NAMALWA (cell line): ENCODE measurements at regions not wholly inside any gene's neighbourhood (a gene's known extent, or its start where the extent isn't known, plus 50 kb on each side); places are given as distances from the start of the nearest gene placed in this dataset.

Experiments used
- DNase-seq: peaks from one replicate; pipeline ENCODE4 v3.0.0-alpha.2; 2015; ENCODE audit warnings: low spot score

DNA sequence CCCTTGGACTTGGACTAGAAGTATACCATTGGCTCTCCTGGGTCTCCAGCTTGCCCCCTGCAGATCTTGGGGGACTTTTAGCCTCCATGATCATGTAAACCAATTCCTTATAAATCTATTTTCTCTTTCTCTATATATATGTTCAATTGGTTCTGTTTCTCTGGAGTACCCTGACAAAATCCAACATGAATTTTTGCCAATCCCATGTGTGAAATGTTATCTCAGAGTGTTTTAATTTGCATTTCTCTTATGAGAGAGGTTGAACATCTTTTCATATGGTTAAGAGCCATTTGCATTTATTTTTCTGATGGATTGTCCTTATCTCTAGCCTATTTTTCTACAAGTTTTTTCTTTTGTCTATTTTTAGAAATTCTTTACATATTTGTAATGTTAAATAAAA is 131.7 kb upstream of the NEO1 start:
- DNase-seq, result no peak

DNA sequence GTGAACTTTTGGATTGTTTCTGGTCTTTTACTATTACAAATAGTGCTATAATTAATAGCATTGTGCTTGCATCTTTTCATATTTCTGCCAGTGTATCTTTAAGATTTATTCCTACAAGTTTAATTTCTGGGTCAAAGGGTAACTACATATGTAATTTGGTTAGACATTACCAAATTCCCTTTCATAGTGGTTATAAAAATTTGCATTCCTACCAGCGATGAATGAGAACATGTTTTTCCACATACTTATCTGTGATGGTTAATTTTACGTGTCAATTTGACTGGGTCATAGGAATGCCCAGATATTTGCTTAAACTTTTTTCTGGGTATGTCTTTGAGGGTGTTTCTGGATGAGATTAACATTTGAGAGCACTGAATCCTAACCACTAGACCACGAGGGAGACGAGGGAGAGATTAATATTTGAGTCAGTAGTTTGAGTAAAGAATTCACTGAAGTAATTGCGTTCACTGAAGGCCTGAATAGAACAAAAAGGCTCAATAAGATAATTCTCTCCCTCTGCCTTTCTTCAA is 132.3 kb upstream of the NEO1 start:
- DNase-seq, result no peak

DNA sequence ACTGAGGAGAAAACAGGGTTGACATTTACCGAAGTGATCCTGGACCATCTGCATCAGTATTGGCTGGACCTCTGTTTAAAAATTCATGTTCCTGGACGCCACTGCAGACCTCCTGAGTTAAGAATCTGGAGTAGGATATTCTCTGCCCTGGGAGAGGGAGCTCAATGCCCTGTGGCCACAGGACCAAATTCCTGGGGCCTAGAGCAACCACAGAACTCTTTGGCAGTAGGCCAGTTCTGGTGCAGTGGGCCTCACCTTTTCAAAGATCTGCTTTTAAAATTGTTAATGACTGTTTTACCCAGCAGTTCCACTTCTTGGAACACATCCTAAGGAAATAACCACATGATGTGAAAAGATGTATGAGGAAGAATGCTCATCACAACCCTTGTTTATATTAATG is 133.3 kb upstream of the ADPGK start:
- DNase-seq, result no peak

DNA sequence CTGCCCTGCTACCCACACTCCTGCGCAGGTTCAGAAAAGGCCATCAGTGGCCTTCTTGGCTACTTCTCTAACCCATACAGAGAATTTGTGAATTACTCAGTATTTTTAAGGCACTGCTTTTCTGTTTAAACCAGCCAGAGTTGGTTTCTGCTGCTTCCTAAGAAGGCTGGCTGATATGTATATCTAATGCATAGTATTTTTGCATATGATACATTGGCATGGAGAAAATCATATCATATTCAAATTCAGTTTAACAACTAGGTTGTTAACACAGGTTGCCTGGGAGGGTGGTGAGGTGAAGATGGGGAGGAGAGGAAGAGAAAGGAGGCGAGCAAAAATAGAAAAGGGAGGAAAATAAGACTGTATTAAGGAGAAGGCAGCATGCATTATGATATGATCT is 132.8 kb upstream of the ADPGK start:
- DNase-seq, result no peak

DNA sequence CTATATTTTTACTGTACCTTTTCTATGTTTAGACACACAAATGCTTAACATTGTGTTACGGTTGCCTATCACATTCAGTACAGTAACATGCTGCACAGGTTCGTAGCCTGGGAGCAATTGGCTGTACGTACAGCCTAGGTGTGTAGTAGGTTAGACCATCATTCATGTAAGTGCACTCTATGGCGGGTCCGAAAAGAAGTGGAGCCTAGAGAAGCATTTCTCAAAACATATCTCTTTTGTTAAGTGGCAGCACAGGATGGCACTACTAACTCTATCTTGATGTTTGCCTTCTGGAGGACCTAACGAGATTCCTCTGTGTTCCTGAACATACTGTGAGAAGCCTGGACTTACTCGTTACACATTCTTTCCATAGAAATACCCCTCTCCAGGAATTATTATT is 132.3 kb upstream of the ADPGK start:
- DNase-seq, result no peak

DNA sequence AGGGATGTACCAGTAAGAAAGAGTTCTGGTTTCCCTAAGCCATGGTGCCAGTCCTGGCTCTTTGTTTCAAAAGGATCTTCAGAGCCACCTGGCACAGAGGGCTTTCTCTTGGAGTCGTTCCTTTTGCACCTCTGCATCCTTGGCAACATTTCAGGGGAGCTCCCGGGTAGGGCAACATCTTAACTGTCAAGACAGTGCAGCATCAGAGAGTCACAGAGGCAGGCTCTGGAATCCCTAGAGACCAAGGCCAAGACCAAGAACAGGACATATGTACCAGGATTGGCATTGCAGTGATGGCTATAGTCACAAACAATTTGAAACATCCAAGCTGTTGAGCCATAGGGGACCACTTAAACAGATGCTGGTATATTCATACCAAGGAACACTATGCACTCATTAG is 129.4 kb upstream of the ADPGK start:
- no peak for DNase-seq

DNA sequence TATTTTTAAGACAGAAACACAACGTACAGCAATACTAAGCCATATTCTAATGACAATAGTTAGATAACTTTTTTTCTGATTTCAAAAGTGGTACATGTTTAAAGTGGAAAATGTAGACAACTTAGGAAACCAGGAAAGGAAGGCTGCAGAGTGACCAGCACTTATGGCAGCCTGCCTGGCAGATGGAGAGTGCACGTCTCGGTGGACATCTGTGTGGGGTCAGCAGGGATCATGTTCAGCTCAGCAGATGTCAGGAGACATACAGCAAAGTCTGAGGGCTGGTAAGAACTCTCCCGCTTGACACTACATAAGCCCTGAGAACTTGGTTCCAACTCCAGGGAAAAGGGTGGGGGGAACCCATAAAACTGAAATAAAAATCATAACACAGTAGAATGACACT is 128.6 kb upstream of the ADPGK start:
- no peak for DNase-seq

DNA sequence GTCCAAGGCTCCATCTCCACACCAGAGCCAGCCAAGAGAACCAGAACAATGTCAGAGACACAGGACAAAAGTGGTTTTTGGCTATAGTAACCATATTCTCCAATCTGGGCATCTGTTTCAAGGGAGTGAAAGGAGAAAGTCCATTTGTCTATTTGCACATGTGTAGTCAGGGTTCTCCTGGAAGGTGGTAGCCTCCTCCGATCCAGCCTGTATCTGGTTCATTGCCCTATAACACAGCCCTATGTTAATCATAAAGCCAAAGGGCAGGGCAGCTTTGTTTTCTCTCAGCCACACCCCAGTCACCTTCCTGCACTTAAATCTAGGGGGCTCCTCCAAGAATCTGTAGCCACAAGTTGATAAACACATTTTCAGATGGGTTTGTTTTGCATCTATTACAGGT is 128.1 kb upstream of the ADPGK start:
- no peak for DNase-seq

DNA sequence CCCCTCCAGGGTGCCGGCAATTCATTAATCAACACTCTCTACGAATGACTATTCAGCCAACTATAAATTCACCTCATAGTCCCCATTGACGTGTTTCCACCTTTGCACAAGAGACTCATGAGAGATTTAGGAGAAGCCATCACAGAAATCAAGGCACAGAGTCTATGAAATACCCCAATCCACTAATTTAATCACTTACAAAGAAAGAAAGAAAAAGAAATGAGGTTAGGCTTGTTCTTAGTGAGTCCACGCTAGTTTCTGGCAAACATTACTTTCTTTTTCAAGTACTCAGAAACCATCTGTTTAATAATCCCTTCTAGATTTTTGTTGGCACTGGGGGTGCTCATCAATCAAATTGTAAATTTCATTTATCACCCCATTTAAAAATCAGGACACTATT is 125.2 kb upstream of the ADPGK start:
- no peak for DNase-seq

DNA sequence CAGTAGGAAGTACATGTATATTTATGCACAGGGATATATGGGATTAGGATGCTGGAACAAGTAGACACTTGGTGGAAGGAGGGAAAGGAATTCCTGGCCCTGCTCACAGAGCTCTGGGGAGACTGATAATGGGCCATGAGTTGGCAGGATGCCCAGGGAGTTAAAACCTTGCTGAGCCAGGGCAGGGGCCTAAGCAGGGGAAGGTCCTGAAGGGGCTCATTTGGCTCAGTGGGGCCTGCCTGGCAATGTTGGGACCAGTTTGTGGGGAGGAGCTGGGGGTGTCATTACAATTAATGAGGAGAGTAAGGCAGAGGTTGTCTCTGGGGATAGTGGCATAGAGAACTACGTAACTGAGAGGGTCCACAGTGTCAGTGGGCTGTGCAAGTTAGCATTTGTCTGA is 124.2 kb upstream of the ADPGK start:
- no peak for DNase-seq

DNA sequence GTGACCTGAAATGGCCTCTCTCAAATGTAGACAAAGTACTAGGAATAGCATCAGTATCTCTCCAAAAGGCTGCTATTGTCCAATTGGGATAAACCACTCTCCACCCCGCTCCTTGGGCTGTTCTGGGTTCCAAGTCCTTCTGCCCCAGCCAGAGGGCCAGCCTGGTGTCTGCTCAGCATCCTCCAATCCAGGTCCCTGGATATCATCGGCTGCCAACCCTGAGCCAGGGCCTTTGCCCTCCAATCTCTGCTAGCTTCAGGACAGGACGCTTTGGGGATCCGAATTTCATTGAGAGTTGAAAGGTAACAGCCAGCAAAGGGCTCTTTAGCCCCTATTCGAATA is 119.3 kb upstream of the ADPGK start:
- no peak for DNase-seq

DNA sequence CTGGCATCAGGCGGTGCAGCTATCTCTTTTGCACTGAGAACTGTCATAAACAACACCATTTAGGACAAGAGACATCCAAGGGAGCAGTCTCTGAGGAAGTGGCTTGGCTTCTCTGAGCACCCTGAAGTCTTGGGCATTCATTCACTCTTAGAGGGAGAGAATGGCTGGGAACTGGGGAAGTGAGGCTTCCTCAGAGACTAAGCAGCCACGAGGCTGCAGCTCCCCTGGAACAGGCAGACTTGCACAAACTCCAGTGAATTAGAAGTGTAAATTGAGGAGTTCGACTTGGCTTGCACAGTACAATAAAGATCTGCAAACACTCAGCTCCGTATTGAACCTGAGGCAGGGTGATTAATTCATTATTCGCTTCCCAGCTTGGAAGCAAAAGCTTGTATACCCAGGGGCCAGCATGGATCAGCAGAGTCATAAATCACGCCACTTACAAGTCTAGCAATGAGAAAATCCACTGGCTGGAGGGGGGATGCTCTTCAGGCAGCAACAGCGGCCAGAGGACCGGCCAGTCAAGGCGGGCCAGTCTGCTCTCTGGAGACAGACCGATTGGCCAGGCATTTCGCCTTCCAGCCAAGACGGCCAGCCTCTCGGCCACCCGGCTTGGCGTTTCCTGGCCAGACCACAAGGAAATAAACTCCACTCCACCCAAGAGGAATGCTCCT is 118.8 kb upstream of the ADPGK start:
- no peak for DNase-seq

DNA sequence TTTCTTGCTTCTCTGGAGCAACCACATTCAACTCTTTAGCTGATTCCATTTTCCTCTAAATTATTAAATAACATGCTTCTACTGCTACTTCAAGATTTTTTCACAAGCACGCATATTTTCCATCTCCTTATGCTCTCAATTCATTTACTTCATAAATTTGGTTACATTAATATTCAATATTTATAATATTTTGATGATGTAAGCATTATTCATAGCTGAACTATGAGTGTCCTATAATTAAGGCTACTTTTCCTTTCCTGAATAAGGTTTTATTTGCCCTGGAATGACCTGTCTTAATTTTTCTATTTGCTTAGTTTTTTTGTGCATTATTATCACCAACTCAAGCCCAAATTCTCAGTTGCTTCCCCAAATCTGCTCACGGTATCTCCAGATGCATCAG is 109.4 kb upstream of the ADPGK start:
- DNase-seq, result no peak

DNA sequence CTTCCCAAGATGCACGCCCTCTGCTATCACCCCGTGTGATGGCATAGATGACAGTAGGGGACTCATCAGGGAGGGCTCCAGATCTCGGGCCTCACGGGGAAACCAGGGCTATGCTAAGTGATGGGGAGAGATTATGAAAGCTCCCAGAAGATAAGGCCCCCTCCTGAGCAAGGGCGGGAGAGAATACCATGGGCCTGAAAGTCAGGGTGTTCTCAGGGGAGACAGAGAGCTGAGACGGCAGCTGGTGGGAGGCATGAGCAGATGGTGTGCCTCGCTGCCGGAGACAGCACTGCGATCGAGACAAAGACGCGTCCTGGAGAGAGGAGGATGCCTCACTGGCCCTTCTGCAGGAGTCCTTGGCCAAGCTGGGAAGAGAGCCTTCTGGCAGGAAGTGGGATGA is 106.5 kb upstream of the ADPGK start:
- no peak for DNase-seq

DNA sequence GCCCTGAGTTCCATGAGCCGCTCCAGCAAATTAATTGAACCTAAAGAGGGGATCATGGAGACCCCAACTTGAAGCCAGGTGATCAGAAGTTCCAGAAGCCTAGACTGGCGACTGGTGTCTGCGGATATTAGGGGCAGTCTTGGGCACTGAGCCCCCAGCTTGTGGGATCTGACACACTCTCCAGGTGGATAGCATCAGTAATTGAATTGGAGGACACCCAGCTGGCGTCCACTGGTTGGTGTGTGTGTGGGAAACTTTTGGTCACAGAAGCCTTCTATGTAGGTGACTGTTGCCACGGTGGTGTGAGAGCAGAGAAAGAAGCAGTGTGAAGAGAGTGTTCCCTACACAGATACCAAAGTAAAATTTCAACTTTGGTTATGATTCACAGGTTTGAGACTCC is 106.0 kb upstream of the ADPGK start:
- no peak for DNase-seq

DNA sequence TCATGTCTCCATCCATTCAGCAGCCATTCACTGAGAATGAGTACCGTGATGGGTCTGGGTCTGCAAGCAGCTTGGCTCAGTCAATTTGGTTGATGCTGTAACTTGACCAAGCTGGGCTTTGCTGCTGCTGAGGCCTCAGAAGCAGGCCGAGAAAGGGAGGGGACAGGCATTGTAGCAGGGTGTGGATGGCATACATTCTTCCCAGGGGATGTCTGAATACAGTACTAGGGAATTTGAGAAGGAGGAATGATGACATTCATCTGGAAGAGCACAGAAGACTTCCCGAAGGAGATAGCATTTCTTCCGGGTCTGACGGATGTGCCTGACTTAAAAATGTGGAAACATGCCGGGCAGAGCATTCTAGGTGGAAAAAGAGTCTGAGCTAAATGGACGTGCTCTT is 105.3 kb upstream of the ADPGK start:
- DNase-seq, result no peak

DNA sequence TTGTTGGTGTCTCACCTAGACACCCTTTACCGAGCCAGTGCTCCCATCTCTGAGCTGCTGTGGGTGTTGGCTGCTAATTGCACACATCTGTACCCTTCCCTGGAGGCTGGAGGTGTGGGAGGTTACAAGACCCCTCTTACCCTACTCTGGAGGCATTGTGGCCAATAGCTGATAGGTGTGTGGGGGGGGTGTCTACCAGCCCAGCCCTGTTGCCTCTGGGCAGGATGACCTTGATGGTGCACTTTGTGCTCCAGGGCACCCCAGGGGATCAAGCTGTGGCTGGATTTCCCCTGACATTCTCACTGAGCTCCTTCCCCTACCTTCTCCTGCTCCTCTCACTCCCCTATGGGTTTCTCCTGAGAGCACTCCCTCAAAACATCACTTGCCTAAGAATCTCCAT is 104.7 kb upstream of the ADPGK start:
- DNase-seq, result no peak

DNA sequence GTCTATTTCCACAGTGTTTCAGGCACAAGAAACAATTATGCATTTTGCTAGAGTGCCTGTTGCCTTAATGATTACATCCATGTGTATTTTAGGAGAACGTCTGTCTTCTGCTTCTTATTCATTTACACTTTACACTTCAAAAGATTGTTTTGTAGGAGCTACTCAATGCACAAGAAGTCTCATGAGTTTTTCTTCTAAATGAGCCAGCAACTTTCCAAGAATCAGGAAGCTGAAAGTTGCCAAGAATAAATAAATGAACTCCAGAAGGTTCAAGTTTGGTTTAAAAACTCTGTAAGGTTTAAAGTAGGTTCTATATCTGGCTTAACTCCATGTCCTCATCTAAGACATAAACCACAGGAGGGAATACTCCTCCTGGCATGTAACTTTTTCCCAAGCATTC is 103.8 kb upstream of the ADPGK start:
- DNase-seq, result no peak

DNA sequence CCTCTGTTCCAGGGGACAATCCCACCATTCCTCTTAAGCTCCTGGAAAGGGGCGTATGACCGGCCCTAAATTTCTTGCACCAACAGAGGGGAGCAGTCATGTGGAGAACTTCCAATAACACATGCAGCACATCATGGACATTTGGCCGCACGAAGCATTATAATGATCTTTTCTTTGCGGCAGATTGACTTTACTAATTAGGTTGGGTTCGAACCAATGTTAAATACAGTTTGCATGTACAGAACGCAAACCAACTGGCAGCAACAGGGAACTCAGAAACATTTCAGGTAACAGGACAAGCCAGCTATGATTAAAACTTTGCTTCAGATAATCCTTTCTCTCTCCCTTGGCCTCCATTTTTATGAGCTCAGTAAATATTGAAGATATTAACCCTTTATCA is 100.8 kb upstream of the ADPGK start:
- no peak for DNase-seq

DNA sequence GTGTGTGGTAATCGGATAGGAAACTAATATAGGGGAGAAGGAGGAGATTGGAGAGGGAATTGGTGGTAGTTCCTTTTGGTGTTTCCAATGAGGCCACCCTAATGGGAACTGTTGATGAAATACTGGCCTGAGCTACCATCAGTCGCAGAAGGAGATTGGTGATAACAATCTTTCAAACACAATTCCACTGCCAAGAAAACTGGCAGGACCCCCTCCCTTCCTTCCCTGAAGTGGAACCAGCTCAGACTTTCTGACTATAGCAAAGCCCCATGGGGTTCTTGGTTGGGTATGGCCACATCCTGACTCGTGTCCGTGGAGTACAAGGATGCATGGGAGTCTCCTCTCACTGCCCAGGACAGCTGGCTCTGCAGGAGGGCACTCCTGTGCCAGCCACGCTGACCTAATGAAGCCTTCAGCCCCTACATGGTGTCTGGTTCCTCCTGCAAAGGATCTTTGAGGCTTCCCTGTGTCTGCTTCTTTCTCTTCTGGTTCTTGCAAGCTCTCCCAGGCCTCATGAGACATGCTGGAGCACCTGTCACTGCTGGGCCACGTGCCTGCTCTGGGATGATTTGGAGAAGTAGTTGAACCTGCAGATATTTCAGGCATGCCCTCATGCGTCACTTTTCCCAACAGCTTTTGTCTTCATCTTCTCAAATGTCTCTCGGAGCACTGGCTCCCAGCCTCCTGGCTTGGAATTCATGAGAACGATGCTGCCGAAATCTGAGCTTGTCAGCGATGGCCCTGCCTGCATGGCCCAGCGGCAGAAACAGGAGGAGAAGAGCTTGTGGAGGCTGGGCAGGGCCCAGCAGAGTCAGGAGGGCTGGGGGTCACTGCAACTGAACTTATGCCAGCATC is 90.0 kb upstream of the ADPGK start:
- DNase-seq, result no peak

DNA sequence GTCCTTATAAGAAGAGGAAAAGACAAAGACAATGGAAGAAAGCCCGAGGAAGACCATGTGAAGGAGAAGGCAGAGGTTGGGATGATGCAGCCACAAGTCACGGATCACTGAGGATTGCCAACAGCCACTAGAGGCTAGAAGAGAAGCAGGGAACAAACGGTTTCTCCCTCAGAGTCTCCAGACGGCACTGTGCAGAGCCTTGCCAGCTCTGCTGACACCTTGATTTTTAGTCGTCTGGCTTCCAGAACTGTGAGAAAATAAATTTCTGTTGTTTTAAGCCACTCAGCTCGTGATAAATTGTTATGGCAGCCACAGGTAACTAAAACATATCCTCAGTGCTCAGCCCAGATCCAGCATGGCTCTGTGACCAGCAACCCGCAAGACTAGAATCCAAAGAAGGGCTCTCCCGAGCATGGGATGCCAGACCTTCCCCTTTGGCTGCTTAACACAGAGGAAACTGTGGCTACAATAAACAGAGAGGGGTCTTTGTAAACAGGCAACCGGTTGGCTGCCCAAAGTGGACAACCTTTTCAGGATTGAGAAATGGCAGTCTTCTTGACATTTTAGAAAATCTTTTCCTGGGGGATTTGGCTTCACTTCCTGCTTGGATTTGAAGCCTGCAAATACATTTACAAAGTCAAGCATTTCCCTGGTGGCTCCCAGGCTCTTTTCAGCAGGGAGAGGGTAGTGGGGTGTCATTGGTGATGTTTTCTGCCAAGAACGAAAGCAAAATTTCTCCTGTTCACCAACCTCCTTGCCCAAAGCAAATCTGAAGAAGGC is 88.7 kb upstream of the ADPGK start:
- DNase-seq, result no peak

DNA sequence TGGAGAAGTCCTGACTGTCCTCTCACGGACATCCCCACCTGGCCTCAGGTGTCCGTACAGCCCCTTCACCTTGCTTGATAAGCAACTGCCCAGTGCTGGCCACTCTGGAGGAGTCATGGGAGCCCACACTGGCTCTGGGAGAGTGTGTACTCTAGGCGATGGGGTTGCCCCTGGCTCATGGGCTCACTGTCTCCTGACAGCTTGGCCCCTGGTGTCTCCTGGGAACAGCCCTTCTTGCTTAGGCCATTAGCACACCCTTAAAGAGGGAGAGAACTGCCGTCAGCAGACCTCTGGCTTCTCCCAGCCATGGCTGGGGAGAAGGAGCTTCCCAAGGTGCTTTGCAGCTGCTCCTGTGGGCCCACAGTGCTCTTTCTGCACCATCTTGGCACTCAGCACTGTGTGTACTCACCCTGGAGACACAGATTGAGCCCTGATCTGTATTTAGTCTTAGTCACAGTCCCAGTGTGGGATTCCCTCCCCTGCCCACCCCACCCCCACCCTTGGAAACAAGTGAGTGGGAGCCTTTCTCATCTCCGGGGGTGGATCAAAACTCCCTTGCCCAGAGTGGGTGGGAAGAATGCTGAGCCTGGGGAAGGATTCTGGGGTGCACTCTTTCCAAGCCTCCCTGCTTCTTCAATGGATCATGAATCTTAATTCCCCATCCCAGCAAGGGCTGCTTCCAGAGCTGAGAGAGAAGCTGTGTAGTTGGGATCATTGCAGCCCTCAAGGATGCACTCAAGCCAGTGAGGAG is 83.5 kb upstream of the ADPGK start:
- DNase-seq, result no peak
